GM12875 (cell line): ENCODE measurements at regions not wholly inside any gene's neighbourhood (a gene's known extent, or its start where the extent isn't known, plus 50 kb on each side); places are given as distances from the start of the nearest gene placed in this dataset.

Source experiments
- H3K4me3 ChIP-seq: one replicate; pipeline ENCODE4 v1.5.1; 2011; ENCODE audit warnings: low read depth, low read length, control low read depth
- TF ChIP-seq, protein P1 (sequence below): IDR thresholded peaks from 2 replicates; pipeline ENCODE4 v1.5.1; 2011; ENCODE audit warnings: low read depth, mild to moderate bottlenecking, control low read depth, inconsistent platforms, low read length, moderate library complexity, borderline replicate concordance; ENCODE audit not compliant: insufficient read depth

GRCh38 chr5:57582578-57583070 is 100.0 kb upstream of the ACTBL2 start:
- no peak overlapping the region for H3K4me3 ChIP-seq
- TF ChIP-seq, protein P1, sequence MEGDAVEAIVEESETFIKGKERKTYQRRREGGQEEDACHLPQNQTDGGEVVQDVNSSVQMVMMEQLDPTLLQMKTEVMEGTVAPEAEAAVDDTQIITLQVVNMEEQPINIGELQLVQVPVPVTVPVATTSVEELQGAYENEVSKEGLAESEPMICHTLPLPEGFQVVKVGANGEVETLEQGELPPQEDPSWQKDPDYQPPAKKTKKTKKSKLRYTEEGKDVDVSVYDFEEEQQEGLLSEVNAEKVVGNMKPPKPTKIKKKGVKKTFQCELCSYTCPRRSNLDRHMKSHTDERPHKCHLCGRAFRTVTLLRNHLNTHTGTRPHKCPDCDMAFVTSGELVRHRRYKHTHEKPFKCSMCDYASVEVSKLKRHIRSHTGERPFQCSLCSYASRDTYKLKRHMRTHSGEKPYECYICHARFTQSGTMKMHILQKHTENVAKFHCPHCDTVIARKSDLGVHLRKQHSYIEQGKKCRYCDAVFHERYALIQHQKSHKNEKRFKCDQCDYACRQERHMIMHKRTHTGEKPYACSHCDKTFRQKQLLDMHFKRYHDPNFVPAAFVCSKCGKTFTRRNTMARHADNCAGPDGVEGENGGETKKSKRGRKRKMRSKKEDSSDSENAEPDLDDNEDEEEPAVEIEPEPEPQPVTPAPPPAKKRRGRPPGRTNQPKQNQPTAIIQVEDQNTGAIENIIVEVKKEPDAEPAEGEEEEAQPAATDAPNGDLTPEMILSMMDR, result no peak

DNA sequence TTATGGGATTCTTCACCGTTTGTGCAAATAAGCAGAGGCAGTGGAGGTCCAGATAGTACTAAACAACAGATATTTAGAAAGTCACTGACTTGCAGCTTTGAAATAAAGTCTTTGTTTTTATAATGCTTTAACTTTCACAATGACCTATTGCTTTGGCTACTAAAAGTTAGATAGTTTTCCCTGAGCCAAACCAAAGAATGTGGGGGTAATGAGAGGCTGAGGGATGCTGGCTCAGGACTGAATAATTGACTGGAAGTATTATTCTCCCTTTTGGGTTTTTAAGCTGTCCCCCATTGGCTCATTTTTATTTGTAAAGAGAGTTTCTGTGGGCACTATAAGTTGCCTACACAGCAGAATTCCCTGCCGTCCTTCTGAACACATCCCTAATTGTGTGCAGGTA is 99.2 kb upstream of the ACTBL2 start:
- TF ChIP-seq, protein P1, result no peak

GRCh38 chr5:57581222-57581621 is 98.6 kb upstream of the ACTBL2 start:
- no peak overlapping the region for H3K4me3 ChIP-seq
- TF ChIP-seq, protein P1, result no peak

More for the DNA sequence above, 99.2 kb upstream of the ACTBL2 start:
- H3K4me3 ChIP-seq, result no peak overlapping the region

DNA sequence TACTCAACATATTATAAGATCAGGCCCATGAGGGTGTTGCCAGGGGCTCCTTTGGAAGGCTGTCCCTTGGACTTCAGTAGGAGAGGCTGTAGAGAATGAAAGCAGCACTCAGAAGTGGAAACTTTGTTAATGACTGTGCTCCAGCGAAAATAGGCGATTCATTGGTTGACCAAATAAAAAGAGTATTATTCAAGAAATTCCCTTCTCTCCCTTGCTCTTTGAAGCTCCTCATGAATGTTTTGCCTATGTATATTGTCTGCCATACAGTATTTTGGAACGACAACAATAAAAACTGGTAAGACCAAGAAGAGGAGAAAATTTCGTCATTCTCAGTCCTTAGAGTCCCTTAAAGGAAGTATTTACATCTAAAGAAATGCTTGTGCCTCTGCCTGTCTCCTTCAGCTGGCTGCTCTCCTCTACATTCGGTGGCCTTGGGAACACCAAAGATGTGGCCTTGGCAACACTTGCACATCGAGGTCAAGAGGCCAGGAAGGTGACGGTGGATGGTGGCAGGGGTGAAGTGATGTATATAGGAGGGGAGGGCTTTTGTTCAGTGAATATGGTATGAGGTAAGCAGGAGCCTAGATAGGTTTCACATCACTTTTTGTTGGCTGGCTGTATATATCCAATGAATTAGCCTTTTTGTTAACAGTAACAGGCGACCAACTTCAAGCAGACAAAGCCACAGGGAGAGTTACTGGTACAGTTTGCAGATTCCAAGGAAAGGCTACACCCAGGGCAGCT is 95.0 kb upstream of the ACTBL2 start:
- TF ChIP-seq, protein P1, result no peak

GRCh38 chr5:57576317-57576716 is 93.7 kb upstream of the ACTBL2 start:
- no peak overlapping the region for H3K4me3 ChIP-seq
- TF ChIP-seq, protein P1, result no peak

More for the DNA sequence above, 95.0 kb upstream of the ACTBL2 start:
- H3K4me3 ChIP-seq, result no peak overlapping the region

GRCh38 chr5:57575839-57576238 is 93.2 kb upstream of the ACTBL2 start:
- H3K4me3 ChIP-seq, result no peak overlapping the region
- TF ChIP-seq, protein P1, result no peak

GRCh38 chr5:57572461-57572860 is 89.8 kb upstream of the ACTBL2 start:
- no peak overlapping the region for H3K4me3 ChIP-seq
- TF ChIP-seq, protein P1, result no peak
